HG02642 (cell line): ENCODE measurements at regions not wholly inside any gene's neighbourhood (a gene's known extent, or its start where the extent isn't known, plus 50 kb on each side); places are given as distances from the start of the nearest gene placed in this dataset.

Source experiments
- ATAC-seq: cut with Tn5 transposase; IDR thresholded peaks from one replicate; pipeline ENCODE4 v1.9.1; 2021; ENCODE audit warnings: mild to moderate bottlenecking; ENCODE audit not compliant: unreplicated experiment, poor library complexity

GRCh38 chr9:1404940-1405339 lies 354.8 kb downstream of the DMRT2 start:
- no peak for ATAC-seq

DNA sequence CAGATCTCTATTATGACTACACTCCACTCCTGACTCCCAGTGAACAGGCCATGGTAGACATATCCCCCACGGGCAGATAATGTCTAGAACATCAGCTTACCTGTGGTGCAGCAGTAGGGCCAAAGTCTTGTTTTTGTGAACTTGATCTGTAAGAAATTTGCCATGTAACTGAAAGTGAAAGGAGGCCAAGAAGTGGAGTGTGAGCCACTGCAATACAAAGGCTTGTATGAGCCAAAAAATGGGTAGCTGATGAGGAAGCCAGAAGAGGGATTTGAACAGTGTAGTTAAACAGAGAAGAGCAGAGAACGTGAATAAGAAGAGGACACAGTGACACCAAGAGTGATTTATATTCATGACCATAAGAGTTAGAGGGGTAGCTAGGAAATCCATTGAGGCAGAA lies 361.7 kb downstream of the DMRT2 start:
- no peak for ATAC-seq

- ATAC-seq = no peak
Measured at GRCh38 chr9:1414711-1415131, 364.6 kb downstream of the DMRT2 start.

- no peak for ATAC-seq
Measured at GRCh38 chr9:1415146-1415545, 365.0 kb downstream of the DMRT2 start.

DNA sequence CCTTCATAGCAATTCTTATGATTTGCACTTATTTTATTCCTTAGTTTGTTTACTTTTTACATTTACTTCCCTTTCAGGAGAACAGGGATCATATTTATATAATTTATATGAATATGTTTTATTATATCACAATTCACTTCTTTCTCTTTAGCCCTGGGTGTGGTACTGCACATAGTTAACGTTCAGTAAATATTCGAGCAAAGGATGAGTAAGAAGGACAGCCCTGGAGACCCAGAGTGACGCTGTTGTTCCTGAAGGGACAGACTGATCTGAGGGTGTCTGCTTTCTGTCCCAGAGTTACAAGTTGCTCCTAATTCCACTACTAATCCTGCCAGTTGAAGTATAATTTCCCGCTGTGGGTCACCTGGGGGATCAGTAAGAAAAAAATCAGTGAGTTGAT lies 366.1 kb downstream of the DMRT2 start:
- no peak for ATAC-seq

- ATAC-seq = no peak
Measured at GRCh38 chr9:1421436-1421835, 371.3 kb downstream of the DMRT2 start.

- ATAC-seq = no peak
Measured at GRCh38 chr9:1427875-1428274, 377.7 kb downstream of the DMRT2 start.

GRCh38 chr9:1429297-1429696 lies 379.1 kb downstream of the DMRT2 start:
- no peak for ATAC-seq

DNA sequence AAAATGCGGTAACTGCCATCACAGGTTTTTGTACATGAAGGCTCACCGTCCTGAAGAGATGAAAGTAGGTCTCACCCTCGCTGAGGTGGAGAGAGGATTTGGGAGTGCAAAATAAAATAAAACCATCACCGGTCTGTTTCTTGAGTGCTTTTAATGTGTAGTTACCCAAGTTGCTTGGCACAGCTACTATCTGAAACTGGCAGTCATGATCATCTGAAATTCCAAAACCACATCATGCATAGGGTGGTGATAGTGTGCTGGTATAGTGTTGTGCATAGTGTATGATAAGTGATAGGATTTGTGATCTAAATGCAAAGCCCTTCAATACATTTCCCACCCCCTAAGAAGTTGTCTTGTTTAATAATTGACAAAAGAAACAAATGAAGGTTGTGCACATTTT lies 381.3 kb downstream of the DMRT2 start:
- no peak for ATAC-seq

GRCh38 chr9:1434052-1434767 lies 384.1 kb downstream of the DMRT2 start:
- ATAC-seq = no peak

DNA sequence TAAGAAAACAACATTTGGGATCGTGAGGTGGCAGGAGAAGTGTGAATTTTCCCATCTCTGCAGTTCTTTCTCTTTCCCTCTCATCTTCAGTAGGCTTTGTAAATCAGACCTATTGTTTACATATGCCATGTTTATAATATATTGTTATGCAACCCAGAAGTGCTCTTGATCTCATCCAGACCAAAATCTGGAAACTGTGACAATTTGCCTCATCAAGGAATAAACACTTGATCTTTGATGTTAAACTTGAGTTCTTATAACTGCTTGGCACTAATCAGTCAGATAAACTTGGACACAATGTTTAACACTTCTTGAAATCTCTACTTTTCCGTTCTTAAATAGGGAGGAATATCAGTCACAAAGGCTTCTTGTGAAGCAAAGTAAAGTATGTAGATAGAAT lies 384.7 kb downstream of the DMRT2 start:
- ATAC-seq = no peak

DNA sequence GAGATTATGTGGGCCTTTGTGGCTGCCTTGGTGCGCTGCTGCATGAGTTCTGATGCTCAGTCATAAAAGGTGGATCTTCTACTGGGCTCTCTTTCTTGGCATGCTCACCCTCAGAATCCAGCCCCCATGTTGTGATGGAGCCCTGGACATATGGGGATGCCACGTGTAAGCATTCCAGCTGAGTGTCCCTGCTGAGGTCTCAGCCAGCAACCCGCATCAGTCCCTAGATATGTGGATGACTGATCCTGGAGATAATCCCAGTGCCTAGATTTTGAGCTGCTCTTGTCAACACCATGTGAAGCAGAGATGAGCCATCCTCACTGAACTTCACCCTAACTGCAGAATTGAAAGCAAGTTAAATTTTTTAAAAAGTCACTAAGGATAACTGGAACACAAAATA lies 390.1 kb downstream of the DMRT2 start:
- no peak for ATAC-seq

DNA sequence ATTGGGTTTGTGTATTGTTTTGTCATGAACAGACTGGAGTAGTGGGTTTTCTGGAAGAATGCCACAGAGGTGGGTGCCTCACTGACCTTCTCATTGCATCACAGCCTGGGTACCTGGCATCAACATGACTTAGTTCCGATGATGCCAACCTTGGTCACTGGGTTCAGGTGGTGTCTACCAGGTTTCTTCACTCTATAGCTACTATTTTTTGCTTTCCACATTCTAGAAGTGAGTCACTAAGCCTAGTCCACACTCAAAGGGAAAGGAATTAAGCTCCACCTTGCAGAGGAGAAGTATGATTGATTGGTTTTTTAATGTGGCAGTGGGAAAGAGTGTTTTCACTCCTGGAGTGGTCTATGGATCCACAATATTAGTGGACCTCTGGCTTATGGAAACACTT lies 391.9 kb downstream of the DMRT2 start:
- no peak for ATAC-seq

- ATAC-seq = no peak
Measured at GRCh38 chr9:1443450-1443849, 393.3 kb downstream of the DMRT2 start.

DNA sequence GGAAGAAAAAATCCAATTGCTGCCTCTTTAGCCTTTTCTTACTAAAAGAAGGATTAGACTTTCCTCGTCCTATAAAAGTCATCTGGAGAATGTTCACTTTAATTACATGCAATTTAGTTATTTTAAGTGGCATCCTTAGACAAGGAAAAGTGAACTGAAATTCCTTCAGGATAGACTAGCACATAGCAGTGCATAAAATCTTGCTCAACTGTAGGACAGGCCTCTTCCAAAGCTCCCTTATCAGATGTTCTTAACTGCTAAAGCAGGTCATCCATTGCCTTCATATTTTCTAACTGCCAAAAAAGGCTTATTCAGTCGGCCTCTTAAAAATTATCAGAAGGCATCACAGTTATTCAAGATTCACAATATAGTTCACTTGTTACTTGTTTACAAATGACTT lies 396.5 kb downstream of the DMRT2 start:
- no peak for ATAC-seq

GRCh38 chr9:1453636-1454035 lies 403.5 kb downstream of the DMRT2 start:
- no peak for ATAC-seq

- ATAC-seq = no peak
Measured at GRCh38 chr9:1454211-1454610, 404.1 kb downstream of the DMRT2 start.

GRCh38 chr9:1454616-1455347 lies 404.6 kb downstream of the DMRT2 start:
- no peak for ATAC-seq

DNA sequence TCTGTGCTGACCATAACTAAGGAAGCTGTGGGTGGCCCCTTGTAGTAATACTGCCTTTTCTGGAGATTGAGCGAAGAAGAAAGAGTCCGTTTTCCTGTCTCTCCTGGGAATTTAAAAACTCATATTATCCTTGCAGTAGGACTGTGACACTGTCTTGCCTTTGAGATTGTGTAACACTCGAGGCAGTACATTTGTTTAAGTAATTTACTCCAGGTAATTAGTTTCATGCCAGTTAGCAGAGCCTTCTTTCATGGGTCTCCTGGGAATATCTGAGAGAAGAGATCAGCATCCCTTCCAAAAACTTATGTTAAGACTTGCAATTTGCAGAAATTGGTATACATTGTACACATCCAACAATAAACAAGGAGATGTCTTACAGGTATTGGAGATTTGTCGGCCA lies 405.6 kb downstream of the DMRT2 start:
- ATAC-seq = no peak

DNA sequence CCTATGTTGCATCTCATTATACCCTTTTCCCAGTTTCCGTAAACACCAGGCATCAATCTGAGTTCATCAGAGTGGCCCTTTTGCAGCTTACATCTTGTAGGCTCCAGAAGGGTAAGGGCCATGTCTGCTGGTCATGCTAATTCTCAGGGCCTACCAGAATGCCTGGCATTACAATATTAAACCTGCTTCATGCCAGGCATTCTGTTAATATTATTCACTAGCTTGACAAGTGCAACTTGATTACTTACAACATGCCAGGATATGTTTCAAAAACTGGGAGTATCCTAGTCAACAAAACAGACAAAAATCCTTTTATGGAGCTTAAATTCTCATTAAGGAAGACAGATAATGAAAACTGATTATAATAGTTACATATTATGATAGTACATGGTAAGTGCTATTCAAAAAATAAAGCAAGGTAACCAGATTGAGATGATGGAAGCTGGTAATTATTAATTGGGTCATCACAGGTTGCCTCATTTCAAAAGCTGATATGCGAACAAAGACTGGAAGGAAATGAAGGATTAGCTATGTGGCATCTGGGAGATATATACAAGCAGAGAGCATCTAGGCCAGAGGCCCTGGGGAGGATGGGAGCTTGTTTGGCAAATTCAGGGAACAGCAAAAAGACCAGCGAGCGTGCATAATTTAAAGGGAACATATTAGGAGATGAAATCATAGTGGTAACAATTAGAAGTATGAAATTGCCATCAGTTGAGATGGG lies 406.3 kb downstream of the DMRT2 start:
- no peak for ATAC-seq

- ATAC-seq = no peak
Measured at GRCh38 chr9:1457460-1457859, 407.3 kb downstream of the DMRT2 start.
